ENCODE measurements at regions not wholly inside any gene's neighbourhood (a gene's known extent, or its start where the extent isn't known, plus 50 kb on each side); places are given as distances from the start of the nearest gene placed in this dataset.

- no peak overlapping the region for H3K4me3 ChIP-seq (ENCODE audit: low read depth, low read length)
- POLR2A ChIA-PET, result no interaction called here
- CTCF ChIA-PET, result interaction anchor here (1.6 kb wide), 1 partner anchor 11 kb away, joined by 4 read pairs; no protein-coding TSS in a partner anchor
- DNase-seq (ENCODE audit: low read depth, low spot score), result no peak
- TF ChIP-seq CTCF (IDR thresholded peaks at IDR 0.05; ENCODE audit: insufficient read depth, low read length, missing control alignments), result no peak
These were observed 211.1 kb upstream of the TSHZ3 start for GRCh38 chr19:31560086-31561060.

GRCh38 chr19:31562966-31563612 is 213.9 kb upstream of the TSHZ3 start:
- no peak overlapping the region for H3K4me3 ChIP-seq (ENCODE audit: low read depth, low read length)
- CTCF ChIA-PET, result no interaction called here
- no peak for DNase-seq (ENCODE audit: low read depth, low spot score)
- POLR2A ChIA-PET, result no interaction called here
- TF ChIP-seq CTCF (IDR thresholded peaks at IDR 0.05; ENCODE audit: insufficient read depth, low read length, missing control alignments), result no peak

GRCh38 chr19:31567776-31568175 is 218.5 kb upstream of the TSHZ3 start:
- CTCF ChIA-PET, result no interaction called here
- no peak for DNase-seq (ENCODE audit: low read depth, low spot score)
- no peak for TF ChIP-seq CTCF (IDR thresholded peaks at IDR 0.05; ENCODE audit: insufficient read depth, low read length, missing control alignments)
- no peak overlapping the region for H3K4me3 ChIP-seq (ENCODE audit: low read depth, low read length)
- POLR2A ChIA-PET, result no interaction called here

GRCh38 chr19:31568724-31569123 is 219.5 kb upstream of the TSHZ3 start:
- no peak overlapping the region for H3K4me3 ChIP-seq (ENCODE audit: low read depth, low read length)
- DNase-seq (ENCODE audit: low read depth, low spot score), result no peak
- POLR2A ChIA-PET, result no interaction called here
- no peak for TF ChIP-seq CTCF (IDR thresholded peaks at IDR 0.05; ENCODE audit: insufficient read depth, low read length, missing control alignments)
- CTCF ChIA-PET, result no interaction called here

GRCh38 chr19:31570718-31571117 is 221.5 kb upstream of the TSHZ3 start:
- CTCF ChIA-PET, result no interaction called here

More at GRCh38 chr19:31570718-31571117, 221.5 kb upstream of the TSHZ3 start:
- no peak for DNase-seq (ENCODE audit: low read depth, low spot score)
- no peak for TF ChIP-seq CTCF (IDR thresholded peaks at IDR 0.05; ENCODE audit: insufficient read depth, low read length, missing control alignments)
- H3K4me3 ChIP-seq (ENCODE audit: low read depth, low read length), result no peak overlapping the region
- POLR2A ChIA-PET, result no interaction called here

All from AG04449 (cell line).